Memory B cell (primary cell): ENCODE measurements at regions not wholly inside any gene's neighbourhood (a gene's known extent, or its start where the extent isn't known, plus 50 kb on each side); places are given as distances from the start of the nearest gene placed in this dataset.

ENCODE experiments used
- ATAC-seq: fragments of 150-1000 bp; cut with Tn5 transposase; 2 replicates; pipeline ENCODE4 v1.10.0; 2021; ENCODE audit warnings: low read depth, mild to moderate bottlenecking, moderate library complexity
- DNase-seq, 2 donors: peaks; one replicate each; pipeline ENCODE4 v3.0.0; 2022; ENCODE audit warnings: low spot score in 2 of 2
- H3K27ac Mint-ChIP-seq: one replicate; pipeline ENCODE4 v1.8.0; 2022; ENCODE audit warnings: mild to moderate bottlenecking, moderate library complexity, mixed read lengths
- H3K27me3 Mint-ChIP-seq: one replicate; pipeline ENCODE4 v1.8.0; 2022; ENCODE audit warnings: mixed read lengths
- H3K36me3 Mint-ChIP-seq: one replicate; pipeline ENCODE4 v1.8.0; 2022; ENCODE audit warnings: mild to moderate bottlenecking, mixed read lengths
- H3K4me1 Mint-ChIP-seq: one replicate; pipeline ENCODE4 v1.8.0; 2022; ENCODE audit warnings: mixed read lengths
- H3K4me3 Mint-ChIP-seq: one replicate; pipeline ENCODE4 v1.8.0; 2022; ENCODE audit warnings: mild to moderate bottlenecking, moderate library complexity, mixed read lengths
- H3K9me3 Mint-ChIP-seq: one replicate; pipeline ENCODE4 v1.8.0; 2022; ENCODE audit warnings: mixed read lengths

DNA sequence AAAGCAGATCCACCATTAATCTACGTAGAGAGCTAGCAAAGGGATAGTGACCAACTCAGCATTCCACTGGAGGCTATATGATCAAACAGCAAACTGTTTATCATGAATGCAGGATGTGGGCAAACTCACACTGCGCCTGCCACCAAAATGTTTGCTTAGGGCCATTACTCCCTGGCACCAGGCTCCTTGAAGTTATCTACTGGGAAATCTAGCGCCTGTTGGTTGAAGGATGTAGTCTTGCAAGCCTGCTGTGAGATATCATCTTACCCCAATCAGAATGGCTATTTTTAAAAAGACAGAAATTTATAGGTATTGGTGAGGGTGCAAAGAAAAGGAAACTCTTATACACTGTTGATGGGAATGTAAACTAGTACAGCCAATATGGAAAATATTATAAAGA, 332.5 kb upstream of the RPS23 start:
- no peak for DNase-seq
- no peak for ATAC-seq
- peaks cover 11% of the 10 kb centered on the region for H3K9me3 Mint-ChIP-seq
- no peak overlapping the region for H3K27ac Mint-ChIP-seq
- H3K4me3 Mint-ChIP-seq = no peak overlapping the region
- no peaks in the 10 kb centered on the region for H3K36me3 Mint-ChIP-seq
- no peaks in the 10 kb centered on the region for H3K27me3 Mint-ChIP-seq
- H3K4me1 Mint-ChIP-seq = no peaks in the 10 kb centered on the region

DNA sequence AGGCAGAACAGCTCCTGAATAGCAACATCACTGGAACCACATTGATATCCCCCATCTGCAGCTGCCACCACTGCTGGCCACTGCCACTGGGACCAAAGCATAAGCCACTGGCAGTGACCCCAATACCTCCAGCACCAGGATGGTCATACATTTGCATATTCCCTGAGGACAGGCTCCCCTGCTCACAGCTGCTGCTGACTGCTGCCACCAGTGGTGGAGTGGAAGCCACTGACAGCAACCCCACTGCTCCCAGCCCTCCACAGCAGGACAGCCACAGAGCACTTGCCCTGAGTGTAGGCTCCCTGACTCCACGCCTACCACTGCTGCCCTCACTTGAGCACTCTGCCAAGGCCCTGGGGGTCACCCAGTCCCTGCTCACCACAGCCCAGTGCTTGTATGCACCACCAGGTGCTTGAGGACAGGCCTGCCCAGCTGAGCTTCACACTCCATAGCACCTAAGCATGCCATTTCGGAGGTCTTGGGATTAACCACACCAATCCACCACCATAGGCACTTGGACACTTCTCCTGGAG, 327.4 kb upstream of the RPS23 start:
- Mint-ChIP-seq H3K4me1 (no peaks in the 10 kb centered on the region), H3K36me3 (no peaks in the 10 kb centered on the region), H3K4me3 (no peak overlapping the region), H3K27me3 (no peaks in the 10 kb centered on the region), H3K9me3 (peaks cover 5% of the 10 kb centered on the region), H3K27ac (no peak overlapping the region)
- DNase-seq = no peak
- no peak for ATAC-seq

DNA sequence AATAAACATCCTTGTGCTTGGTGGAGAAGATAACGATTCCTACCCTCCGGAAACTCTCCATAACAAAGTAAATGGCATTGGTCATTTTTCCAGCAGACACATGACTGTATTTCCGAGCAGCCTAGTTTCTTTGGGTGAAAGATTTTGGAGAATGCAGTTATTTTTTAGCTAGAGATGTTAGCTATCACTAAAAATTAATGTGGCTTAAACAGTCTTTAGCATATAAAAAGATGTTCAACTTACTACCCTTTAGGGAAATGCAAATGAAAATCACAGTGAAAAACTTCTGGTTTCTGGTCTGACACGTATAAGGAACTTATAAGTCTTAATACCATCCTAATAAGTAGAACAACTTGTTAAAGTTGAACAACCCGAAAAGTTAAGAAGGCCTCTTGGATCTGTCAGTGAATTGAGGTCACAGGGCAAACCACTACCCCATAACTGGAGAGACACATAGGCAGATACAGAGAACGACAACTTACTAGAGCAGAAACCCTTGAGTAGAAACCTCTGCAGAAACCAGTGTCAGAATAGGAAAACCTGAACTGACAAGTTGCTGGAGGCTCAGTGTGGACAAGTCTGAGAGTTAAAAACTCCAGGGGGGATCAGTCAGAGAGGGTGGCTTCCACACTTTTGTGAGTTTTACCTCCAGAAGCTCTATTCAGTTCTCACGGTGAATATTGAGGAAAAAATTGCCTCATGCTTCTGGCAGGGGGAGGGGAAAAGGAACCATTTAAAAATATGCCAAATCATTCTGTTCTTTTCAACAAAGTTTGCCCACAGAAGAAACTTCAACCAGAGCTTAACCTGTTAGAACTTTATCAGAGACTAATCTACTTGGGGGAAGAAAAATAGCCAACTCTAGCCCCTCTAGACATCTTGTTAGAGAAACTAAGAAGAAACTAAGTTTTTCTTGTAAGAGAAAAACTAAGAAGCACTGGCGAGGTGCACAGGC, 325.2 kb upstream of the RPS23 start:
- Mint-ChIP-seq H3K27me3 (no peaks in the 10 kb centered on the region), H3K4me1 (no peaks in the 10 kb centered on the region)
- no peak for ATAC-seq

DNA sequence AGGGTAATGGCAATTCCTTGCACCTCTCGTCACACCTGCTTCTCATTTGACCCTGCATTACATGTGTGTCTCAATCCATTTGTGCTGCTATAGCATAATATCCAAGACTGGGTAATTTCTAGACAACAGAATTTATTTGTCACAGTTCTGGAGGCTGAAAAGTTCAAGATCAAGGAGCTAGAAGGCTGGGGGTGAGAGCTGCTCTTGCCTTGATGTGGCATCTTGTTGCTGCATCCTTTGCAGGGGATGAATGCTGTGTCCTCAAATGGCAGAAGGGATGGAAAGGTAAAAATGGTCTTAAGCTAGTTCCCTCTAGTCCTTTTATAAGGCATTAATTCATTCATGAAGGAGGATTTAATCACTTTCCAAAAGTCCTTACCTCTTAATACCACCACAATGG, 323.7 kb upstream of the RPS23 start:
- no peak for DNase-seq
- peaks cover 3% of the 10 kb centered on the region for H3K9me3 Mint-ChIP-seq
- H3K27ac Mint-ChIP-seq = no peak overlapping the region
- no peaks in the 10 kb centered on the region for H3K4me1 Mint-ChIP-seq
- H3K4me3 Mint-ChIP-seq = no peak overlapping the region
- no peak for ATAC-seq
- H3K36me3 Mint-ChIP-seq = no peaks in the 10 kb centered on the region
- H3K27me3 Mint-ChIP-seq = no peaks in the 10 kb centered on the region

More for the DNA sequence above, 325.2 kb upstream of the RPS23 start:
- no peak for DNase-seq
- Mint-ChIP-seq H3K9me3 (peaks cover 5% of the 10 kb centered on the region), H3K4me3 (no peak overlapping the region), H3K36me3 (no peaks in the 10 kb centered on the region), H3K27ac (no peak overlapping the region)

DNA sequence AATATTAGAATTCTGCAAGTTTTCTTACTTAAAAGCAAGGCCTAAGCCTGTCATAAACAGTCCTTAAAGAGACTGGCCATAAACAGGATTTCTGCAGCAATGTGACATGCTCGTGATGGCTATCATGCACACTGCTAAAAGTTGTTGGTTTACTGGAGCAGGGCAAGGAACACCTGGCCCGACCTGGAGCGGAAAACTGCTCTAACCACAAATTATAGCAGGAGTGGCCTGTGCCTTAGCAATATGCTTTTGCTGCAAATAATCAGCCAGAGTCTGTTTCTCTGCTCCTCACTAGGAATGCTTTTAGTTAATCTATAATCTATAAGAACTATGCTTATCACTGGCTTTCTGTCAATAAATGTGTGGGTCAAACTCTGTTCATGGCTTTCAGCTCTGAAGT, 322.9 kb upstream of the RPS23 start:
- no peak overlapping the region for H3K4me3 Mint-ChIP-seq
- DNase-seq = no peak
- H3K4me1 Mint-ChIP-seq = no peaks in the 10 kb centered on the region
- H3K27me3 Mint-ChIP-seq = no peaks in the 10 kb centered on the region
- H3K36me3 Mint-ChIP-seq = no peaks in the 10 kb centered on the region
- no peak for ATAC-seq
- no peak overlapping the region for H3K27ac Mint-ChIP-seq
- H3K9me3 Mint-ChIP-seq = peaks cover 1% of the 10 kb centered on the region

DNA sequence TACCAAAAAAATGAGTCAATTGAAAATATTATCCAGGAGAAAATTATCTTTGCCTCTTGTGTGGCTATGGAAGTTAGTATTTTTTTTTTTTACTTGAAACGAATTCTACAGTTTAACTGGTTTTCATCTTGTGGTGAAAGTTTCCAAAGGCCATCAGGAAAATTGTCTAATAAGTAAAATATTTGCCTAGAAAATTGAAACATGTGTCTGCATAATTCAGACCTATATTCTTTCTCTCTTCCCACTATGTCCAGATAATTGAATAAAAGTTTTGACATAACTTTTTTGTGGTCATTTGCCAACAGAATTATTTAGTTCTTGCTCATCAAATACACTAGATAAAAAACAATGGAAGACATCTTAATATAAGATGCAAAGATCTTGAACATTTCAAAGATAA, 321.5 kb upstream of the RPS23 start:
- H3K4me3 Mint-ChIP-seq = no peak overlapping the region
- no peaks in the 10 kb centered on the region for H3K36me3 Mint-ChIP-seq
- H3K4me1 Mint-ChIP-seq = no peaks in the 10 kb centered on the region
- ATAC-seq (no peak), DNase-seq (no peak)
- H3K27me3 Mint-ChIP-seq = peaks cover 2% of the 10 kb centered on the region
- no peaks in the 10 kb centered on the region for H3K9me3 Mint-ChIP-seq
- H3K27ac Mint-ChIP-seq = no peak overlapping the region

DNA sequence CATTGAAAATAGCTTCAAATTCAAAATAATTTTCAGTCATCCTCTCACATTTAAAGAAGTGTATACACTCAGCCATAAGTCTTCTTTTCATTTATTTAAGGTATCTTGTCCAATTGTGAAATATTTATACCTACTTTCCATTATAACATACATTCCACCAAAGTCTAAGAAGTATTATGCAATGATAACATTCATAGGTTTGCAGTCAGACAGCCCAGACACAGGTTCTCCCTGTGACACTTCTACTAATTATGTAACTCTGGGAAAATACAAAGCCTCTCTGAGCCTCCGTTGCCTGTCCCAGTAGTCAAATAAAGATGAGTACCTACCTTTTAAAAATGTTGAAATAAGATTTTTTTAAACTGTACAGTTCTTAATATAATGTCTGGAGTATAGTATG, 320.9 kb upstream of the RPS23 start:
- no peaks in the 10 kb centered on the region for H3K9me3 Mint-ChIP-seq
- no peak overlapping the region for H3K4me3 Mint-ChIP-seq
- H3K27me3 Mint-ChIP-seq = peaks cover 2% of the 10 kb centered on the region
- no peaks in the 10 kb centered on the region for H3K4me1 Mint-ChIP-seq
- no peak for ATAC-seq
- H3K36me3 Mint-ChIP-seq = no peaks in the 10 kb centered on the region
- DNase-seq = no peak
- H3K27ac Mint-ChIP-seq = no peak overlapping the region

DNA sequence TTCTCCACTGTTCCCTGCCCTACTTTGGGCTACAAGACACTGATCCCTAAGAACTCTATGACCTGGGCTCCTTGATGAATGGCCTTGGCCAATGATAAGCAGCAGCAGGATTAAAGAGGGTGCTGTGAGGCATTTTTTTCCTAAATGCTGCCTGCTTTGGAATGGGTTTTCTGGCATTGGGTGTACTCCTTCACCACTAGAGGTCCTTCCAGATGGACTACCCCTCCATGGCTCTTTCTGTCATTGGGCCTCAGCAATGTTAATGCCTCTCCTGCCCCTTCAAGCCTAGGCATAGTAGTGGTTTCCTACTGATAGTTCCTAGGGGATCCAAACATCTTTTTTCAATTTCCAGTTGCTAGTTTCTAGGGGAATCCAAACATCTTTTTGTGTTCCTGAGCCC, 319.3 kb upstream of the RPS23 start:
- no peaks in the 10 kb centered on the region for H3K4me1 Mint-ChIP-seq

DNA sequence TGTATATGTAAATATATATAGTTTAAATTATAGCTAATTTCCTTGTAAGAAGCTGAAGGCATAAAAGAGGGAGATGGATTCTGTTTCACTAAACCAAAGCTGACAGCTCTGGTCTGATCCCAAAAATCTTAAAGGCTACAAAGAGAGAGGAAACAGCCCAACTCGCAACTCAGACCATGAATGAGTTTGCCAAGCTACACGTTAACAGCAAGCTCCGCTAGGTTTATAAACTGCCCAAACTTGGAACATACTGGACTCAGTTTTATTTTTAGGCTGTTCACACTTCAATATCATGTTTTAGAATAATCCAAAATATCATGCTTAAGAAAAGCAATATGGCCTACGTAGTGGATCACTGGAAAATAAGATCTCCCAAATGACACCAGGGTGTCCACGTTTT, 318.3 kb upstream of the RPS23 start:
- peaks cover 2% of the 10 kb centered on the region for H3K27me3 Mint-ChIP-seq
- H3K36me3 Mint-ChIP-seq = no peaks in the 10 kb centered on the region
- no peak overlapping the region for H3K27ac Mint-ChIP-seq
- H3K4me3 Mint-ChIP-seq = no peak overlapping the region
- H3K4me1 Mint-ChIP-seq = no peaks in the 10 kb centered on the region
- DNase-seq (no peak), ATAC-seq (no peak)
- peaks cover 3% of the 10 kb centered on the region for H3K9me3 Mint-ChIP-seq

More for the DNA sequence above, 319.3 kb upstream of the RPS23 start:
- Mint-ChIP-seq H3K36me3 (no peaks in the 10 kb centered on the region), H3K27ac (no peak overlapping the region), H3K27me3 (peaks cover 2% of the 10 kb centered on the region), H3K9me3 (no peaks in the 10 kb centered on the region), H3K4me3 (no peak overlapping the region)
- DNase-seq = no peak
- ATAC-seq = no peak

DNA sequence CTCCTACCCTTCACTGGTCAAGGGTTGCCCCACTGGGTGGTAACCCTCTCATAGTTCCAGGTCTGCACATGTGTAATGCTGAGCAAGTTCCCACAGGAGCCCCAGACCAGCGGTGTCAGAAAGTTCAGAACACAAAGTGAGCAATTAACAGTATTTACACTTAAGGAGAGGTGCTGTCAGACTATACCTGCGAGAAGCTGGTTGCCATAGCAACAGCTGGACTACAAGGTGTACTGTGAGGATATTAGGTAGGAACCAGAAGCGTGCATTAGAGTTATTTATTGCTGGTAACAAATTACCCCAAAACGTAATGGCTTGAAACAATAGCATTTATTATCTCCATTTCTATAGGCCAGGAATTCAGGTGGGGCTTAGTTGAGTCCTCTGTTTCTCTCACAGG, 317.0 kb upstream of the RPS23 start:
- Mint-ChIP-seq H3K4me3 (no peak overlapping the region), H3K27ac (no peak overlapping the region), H3K4me1 (no peaks in the 10 kb centered on the region), H3K36me3 (no peaks in the 10 kb centered on the region), H3K27me3 (peaks cover 2% of the 10 kb centered on the region), H3K9me3 (peaks cover 9% of the 10 kb centered on the region)
- no peak for ATAC-seq
- no peak for DNase-seq

DNA sequence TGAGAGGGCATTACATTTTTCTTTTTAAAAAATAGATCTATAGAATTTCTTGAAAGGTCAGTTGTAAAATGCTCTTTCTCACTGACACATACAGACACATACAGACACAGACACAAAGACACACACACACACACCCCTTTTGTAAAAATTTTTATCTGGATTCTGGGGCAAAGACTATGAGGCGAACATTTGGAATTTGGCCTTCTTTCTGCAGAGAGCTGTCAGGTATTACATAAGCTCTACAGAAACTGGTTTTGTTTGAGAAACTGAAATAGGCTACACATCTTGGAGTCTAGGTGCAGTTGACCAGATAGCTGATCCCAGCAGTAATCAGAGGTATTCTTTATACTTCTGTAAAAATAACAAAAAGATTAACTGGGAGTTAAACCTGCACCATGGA, 315.9 kb upstream of the RPS23 start:
- Mint-ChIP-seq H3K27ac (no peak overlapping the region), H3K4me3 (no peak overlapping the region), H3K9me3 (peaks cover 9% of the 10 kb centered on the region), H3K36me3 (no peaks in the 10 kb centered on the region), H3K27me3 (peaks cover 2% of the 10 kb centered on the region), H3K4me1 (no peaks in the 10 kb centered on the region)
- ATAC-seq = no peak
- DNase-seq = no peak

DNA sequence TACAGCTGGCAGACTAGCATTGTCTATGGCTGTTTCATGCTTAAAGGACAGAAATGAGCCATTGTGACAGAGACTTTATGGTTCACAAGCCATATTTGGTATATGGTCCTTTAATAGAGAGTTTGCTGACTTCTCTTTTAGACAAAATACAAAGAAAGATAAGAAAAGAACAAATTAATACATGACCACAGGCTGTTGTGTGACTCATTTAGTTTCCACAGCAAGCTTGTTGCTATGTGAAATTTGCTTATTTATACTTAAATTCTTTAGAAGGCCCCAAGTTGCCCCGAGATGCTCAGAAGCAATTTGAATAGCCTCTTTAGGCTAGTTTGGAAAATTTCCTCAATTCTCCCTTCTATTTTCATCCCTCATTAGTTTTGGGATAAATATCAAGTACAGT, 315.3 kb upstream of the RPS23 start:
- H3K27ac Mint-ChIP-seq = no peak overlapping the region
- peaks cover 2% of the 10 kb centered on the region for H3K27me3 Mint-ChIP-seq
- H3K4me3 Mint-ChIP-seq = no peak overlapping the region
- no peak for DNase-seq
- no peaks in the 10 kb centered on the region for H3K4me1 Mint-ChIP-seq
- no peaks in the 10 kb centered on the region for H3K36me3 Mint-ChIP-seq
- H3K9me3 Mint-ChIP-seq = peaks cover 9% of the 10 kb centered on the region
- no peak for ATAC-seq

DNA sequence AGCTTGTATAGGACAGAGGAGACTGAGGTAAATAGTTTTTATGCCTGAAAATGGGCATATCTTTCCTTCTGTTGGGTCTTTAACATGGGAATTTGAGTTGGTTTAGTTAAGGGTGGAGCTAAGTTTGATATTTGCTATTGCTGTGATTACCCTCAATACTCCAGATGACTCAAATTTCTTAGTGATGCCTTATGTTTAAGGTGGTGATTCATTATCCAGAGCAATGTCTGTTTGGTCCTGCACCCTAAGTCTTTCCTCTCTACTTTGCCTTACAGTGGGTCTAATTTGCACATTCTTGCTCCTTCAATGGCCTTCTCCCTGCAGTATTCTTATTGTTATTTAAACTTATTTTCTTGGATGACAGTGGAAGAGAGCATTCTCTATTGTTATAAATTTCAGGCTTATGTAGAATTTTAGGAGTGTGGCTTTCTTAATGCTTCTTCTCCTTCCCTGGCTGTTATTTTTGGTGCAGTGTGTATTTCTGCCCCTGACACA, 312.9 kb upstream of the RPS23 start:
- H3K9me3 Mint-ChIP-seq = peaks cover 9% of the 10 kb centered on the region
- H3K27ac Mint-ChIP-seq = no peak overlapping the region
- ATAC-seq = no peak
- no peaks in the 10 kb centered on the region for H3K36me3 Mint-ChIP-seq
- H3K27me3 Mint-ChIP-seq = peaks cover 2% of the 10 kb centered on the region
- DNase-seq = no peak
- H3K4me3 Mint-ChIP-seq = no peak overlapping the region
- no peaks in the 10 kb centered on the region for H3K4me1 Mint-ChIP-seq

DNA sequence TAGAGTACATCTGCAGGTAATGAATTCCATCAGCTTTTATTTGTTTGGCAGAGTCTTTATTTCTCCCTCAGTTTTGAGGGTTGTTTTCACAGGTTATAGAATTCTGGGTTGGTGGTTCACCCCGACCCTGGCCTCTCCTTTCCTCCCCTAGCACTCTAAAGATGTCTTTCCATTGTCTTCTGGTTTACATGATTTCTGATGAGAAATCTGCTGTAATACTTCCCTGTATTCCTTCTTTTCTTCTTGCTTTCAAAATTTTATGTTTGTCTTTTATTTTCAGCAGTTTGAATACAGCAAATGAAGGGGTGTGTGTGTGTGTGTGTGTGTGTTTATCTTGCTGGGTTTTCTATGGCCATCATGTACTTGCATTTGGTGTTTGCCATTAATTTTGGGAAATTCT, 312.0 kb upstream of the RPS23 start:
- Mint-ChIP-seq H3K36me3 (no peaks in the 10 kb centered on the region), H3K4me3 (no peak overlapping the region), H3K27me3 (peaks cover 1% of the 10 kb centered on the region), H3K4me1 (no peaks in the 10 kb centered on the region), H3K27ac (no peak overlapping the region), H3K9me3 (peaks cover 9% of the 10 kb centered on the region)
- no peak for DNase-seq
- ATAC-seq = no peak
